Epithelial cell of proximal tubule (primary cell): ENCODE measurements at regions not wholly inside any gene's neighbourhood (a gene's known extent, or its start where the extent isn't known, plus 50 kb on each side); places are given as distances from the start of the nearest gene placed in this dataset.

Experiments
- DNase-seq: peaks from one replicate; pipeline ENCODE4 v3.0.0-alpha.2; 2011; ENCODE audit warnings: low read depth
- H3K4me3 ChIP-seq: 2 replicates; pipeline ENCODE4 v1.5.1; 2011; ENCODE audit warnings: low read depth, mild to moderate bottlenecking, low read length
- TF ChIP-seq, protein P1 (sequence below): conservative IDR thresholded peaks from 2 replicates; pipeline ENCODE4 v1.5.1; 2012; ENCODE audit warnings: low read depth, mild to moderate bottlenecking, low read length

- TF ChIP-seq, protein P1, sequence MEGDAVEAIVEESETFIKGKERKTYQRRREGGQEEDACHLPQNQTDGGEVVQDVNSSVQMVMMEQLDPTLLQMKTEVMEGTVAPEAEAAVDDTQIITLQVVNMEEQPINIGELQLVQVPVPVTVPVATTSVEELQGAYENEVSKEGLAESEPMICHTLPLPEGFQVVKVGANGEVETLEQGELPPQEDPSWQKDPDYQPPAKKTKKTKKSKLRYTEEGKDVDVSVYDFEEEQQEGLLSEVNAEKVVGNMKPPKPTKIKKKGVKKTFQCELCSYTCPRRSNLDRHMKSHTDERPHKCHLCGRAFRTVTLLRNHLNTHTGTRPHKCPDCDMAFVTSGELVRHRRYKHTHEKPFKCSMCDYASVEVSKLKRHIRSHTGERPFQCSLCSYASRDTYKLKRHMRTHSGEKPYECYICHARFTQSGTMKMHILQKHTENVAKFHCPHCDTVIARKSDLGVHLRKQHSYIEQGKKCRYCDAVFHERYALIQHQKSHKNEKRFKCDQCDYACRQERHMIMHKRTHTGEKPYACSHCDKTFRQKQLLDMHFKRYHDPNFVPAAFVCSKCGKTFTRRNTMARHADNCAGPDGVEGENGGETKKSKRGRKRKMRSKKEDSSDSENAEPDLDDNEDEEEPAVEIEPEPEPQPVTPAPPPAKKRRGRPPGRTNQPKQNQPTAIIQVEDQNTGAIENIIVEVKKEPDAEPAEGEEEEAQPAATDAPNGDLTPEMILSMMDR, result no peak
- DNase-seq, result no peak
These were observed 169.0 kb downstream of the IRF8 start for GRCh38 chr16:86067936-86068335.

DNA sequence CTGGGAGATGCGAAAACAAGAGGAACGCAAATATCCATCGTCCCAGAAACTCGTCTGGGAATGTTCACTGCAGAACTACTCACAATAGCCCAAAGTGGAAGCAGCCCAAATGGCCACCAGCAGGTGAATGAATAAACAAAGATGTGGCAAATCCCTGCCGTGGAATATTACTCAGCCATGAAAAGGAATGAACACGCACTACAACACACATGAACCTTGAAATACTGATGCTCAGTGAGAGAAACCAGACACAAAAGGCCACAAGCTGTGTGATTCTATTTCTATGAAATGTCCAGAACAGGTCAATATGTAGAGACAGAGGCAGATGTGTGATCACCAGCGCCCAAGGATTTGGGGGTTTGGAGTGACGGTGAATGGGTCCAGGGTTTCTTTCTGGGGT is 169.8 kb downstream of the IRF8 start:
- DNase-seq, result no peak
- H3K4me3 ChIP-seq, result no peak overlapping the region
- TF ChIP-seq, protein P1, result no peak

More at GRCh38 chr16:86067936-86068335, 169.0 kb downstream of the IRF8 start:
- no peak overlapping the region for H3K4me3 ChIP-seq

DNA sequence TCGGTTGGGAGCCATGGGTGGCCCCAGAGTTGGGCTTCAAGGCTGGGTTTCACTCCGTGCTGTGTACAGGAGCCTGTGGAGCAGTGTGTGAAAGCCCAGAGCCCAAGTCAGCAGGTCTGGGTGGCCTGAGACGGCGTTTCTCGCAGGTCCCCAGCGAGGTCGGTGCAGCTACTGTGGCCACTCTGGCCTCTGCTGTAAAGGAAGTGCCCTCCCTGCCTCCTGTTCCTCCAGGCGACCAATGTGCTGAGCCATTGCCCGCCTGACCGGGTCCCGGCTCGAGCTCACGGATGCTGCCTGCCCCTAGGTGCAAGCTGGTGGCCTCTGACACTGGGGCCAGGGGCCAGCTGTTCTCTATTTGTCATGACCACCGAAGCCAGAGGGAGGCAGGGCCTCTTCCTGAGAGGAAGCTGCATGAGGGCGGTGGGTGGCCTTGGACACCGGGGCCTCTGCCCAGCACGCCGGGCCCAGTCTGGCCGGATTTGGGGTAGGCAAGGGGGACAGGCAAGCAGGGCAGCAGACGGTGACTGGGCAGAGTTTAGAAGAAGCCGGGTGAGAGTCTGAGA is 170.9 kb downstream of the IRF8 start:
- no peak for DNase-seq

GRCh38 chr16:86070484-86070883 is 171.5 kb downstream of the IRF8 start:
- H3K4me3 ChIP-seq, result no peak overlapping the region
- TF ChIP-seq, protein P1, result no peak
- DNase-seq, result no peak

More for the DNA sequence above, 170.9 kb downstream of the IRF8 start:
- TF ChIP-seq, protein P1, result no peak
- H3K4me3 ChIP-seq, result no peak overlapping the region

GRCh38 chr16:86070971-86071370 is 172.0 kb downstream of the IRF8 start:
- DNase-seq, result no peak
- no peak overlapping the region for H3K4me3 ChIP-seq
- TF ChIP-seq, protein P1, result no peak

GRCh38 chr16:86071611-86072240 is 172.8 kb downstream of the IRF8 start:
- TF ChIP-seq, protein P1, result no peak
- no peak for DNase-seq
- H3K4me3 ChIP-seq, result no peak overlapping the region
